KOPT-K1 (cell line): ENCODE measurements at regions not wholly inside any gene's neighbourhood (a gene's known extent, or its start where the extent isn't known, plus 50 kb on each side); places are given as distances from the start of the nearest gene placed in this dataset.

Experiments used
- H3K27ac ChIP-seq: fragments of 200-600 bp; sonication (generic); 2 replicates; pipeline ENCODE4 v1.5.1; 2016; ENCODE audit warnings: antibody characterized with exemption, mild to moderate bottlenecking, low read depth, low read length; ENCODE audit not compliant: poor library complexity, severe bottlenecking
- H3K36me3 ChIP-seq: fragments of 200-600 bp; sonication (generic); 2 replicates; pipeline ENCODE4 v1.5.1; 2017; ENCODE audit warnings: antibody characterized with exemption, mild to moderate bottlenecking, low read length, moderate library complexity; ENCODE audit not compliant: insufficient read depth
- H3K9me3 ChIP-seq: fragments of 200-600 bp; sonication (generic); 2 replicates; pipeline ENCODE4 v1.5.1; 2017; ENCODE audit warnings: antibody characterized with exemption, low read length, mild to moderate bottlenecking; ENCODE audit not compliant: insufficient read depth, poor library complexity, severe bottlenecking

DNA sequence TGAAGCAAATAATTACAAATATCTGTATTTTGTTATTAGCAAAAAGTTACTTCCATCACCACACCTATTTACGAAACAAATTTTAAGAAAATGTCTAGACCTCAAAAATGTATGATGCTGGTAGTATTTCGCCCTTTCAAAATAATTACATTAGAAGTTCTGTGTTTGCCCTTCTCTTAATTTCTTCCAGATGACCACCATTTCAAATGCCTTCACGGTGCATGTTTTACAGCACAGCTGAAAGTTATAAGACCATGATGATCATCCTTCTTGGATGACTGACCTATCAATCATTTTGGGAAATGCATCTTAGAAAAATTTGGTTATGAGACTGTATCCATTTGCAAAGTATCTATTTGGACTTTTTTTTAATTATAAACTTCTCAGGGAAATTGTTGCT, 390.8 kb downstream of the SLITRK6 start:
- H3K36me3 ChIP-seq = no peaks in the 10 kb centered on the region
- H3K27ac ChIP-seq = no peak overlapping the region
- H3K9me3 ChIP-seq = no peaks in the 10 kb centered on the region

DNA sequence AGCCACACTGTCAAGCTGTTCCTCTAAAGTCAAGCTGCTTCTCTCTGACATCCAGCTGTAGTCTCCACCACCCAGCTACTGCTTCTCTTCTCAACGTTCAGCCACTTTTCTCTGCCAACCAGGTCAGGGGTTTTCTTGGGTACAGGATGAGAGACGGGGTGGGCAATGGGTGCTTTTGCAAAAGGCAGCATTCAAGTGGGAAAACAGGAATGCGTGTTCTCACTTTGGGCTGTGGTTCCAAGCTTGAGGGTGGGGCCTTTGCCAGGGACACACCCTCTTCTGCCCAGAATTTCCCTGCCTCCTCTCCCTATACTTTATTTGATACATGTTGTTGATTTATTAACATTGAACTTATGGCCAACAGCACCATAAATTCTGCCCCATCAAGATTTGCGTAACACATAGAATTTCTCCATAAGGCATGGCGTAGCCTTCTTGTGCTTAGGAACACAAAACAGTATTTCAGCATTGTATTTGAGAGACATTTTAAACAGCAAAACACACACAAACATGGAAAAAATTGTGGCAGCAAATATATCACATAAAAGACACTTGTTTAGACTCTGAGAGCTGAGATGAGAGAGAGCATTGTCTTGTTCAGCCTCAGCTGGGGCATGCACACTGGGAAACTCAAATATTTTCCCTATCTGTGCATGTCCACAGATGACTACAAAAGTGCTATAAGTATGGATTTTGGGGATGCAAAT, 392.8 kb downstream of the SLITRK6 start:
- Histone ChIP-seq H3K36me3 (no peaks in the 10 kb centered on the region), H3K9me3 (no peaks in the 10 kb centered on the region), H3K27ac (no peak overlapping the region)

GRCh38 chr13:85405316-85405897, 393.8 kb downstream of the SLITRK6 start:
- H3K36me3 ChIP-seq = no peaks in the 10 kb centered on the region
- H3K9me3 ChIP-seq = no peaks in the 10 kb centered on the region
- H3K27ac ChIP-seq = no peak overlapping the region

DNA sequence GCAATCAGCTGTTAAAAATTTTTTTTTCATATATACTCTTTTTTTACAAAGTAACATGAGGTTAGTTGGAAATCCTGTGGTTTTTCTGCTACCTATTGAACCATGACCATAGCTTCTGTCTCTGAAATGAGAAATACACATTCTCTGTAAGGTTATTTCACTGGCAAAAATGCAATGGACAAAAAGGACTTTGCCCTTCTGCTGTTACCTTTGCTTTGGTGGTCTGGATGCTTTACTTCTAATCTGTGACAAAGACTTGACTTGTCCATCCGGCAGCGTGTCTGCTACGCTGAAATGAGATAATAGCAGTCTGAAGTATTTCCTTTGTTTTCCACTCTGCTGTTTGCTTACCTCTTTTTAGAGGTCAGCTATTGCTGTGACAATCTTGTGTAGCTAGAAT, 412.8 kb downstream of the SLITRK6 start:
- Histone ChIP-seq H3K27ac (no peak overlapping the region), H3K36me3 (no peaks in the 10 kb centered on the region), H3K9me3 (no peaks in the 10 kb centered on the region)

DNA sequence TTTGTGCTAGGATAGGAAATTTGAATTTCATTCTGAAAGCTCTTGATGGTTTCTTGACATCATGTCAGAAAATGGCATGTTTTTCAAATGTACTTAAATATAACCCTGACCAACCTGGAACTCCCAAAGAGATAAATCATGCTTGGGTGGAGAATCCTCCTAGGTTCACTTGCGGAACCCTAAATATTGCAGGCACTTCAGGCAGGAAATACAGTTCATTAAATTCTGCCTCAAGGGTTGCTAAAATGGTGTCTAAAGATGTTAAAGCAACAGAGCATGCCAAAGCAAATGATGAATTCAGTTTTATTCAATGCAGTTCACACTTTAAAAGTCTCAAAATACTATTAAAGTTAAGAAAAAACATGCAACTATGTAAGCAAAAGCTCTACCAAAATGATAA, 415.9 kb downstream of the SLITRK6 start:
- H3K36me3 ChIP-seq = no peaks in the 10 kb centered on the region
- no peaks in the 10 kb centered on the region for H3K9me3 ChIP-seq
- H3K27ac ChIP-seq = no peak overlapping the region

GRCh38 chr13:85381082-85381481, 418.1 kb downstream of the SLITRK6 start:
- Histone ChIP-seq H3K9me3 (no peaks in the 10 kb centered on the region), H3K36me3 (no peaks in the 10 kb centered on the region), H3K27ac (no peak overlapping the region)

DNA sequence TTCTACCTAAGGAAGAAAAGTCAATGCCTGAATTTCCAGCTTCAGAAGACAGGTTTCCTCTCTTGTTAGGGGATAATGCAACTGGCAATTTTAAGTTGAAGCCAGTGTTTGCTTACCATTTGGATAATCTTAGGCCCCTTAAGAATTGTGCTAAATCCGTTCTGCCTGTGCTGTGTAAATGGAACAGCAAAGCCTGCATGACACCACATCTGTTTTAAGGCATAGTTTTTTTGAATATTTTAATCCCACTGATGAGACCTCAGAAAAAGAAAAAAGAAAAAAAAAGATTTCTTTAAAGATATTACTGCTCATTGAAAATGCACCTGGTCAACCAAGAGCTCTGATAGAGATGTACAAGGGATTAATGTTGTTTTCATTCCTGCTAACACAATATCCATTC, 419.2 kb downstream of the SLITRK6 start:
- Histone ChIP-seq H3K9me3 (no peaks in the 10 kb centered on the region), H3K27ac (peak overlapping the region; percentile 10), H3K36me3 (no peaks in the 10 kb centered on the region)

DNA sequence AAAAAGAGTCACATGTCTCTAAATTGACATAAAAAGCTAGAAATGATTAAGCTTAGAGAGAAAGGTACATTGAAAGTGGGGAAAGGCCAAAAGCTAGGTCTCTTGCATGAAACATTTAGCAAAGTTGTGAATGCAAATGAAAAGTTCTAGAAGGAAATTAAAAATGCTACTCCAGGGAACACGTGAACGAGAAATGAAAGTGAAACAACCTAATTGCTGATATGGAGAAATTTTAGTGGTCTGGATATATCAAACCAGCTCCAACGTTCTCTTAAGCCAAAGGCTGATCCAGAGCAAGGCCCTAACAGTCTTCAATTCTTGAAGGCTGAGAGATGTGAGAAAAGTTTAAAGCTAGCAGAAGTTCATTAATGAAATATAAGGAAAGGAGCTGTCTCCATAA, 419.8 kb downstream of the SLITRK6 start:
- no peaks in the 10 kb centered on the region for H3K9me3 ChIP-seq
- peak overlapping the region; percentile 10 for H3K27ac ChIP-seq
- no peaks in the 10 kb centered on the region for H3K36me3 ChIP-seq

DNA sequence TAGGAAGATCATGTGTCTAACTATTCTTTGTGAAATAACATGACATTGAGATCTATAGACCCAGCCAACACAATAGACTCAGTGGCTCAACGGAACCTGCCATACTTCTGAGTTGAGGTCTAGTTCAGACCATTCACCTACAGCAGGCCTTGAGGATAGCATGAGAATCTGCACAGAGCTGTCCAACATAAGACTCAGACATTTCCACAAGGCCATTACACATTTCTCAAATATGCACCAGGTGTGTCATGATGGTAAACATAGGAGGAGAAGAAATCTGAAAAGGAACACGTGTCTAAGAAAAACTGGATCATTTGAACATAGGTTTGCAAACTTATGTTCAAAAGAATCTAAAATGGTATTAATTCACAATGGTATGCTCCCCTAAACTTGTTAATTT, 421.4 kb downstream of the SLITRK6 start:
- Histone ChIP-seq H3K27ac (no peak overlapping the region), H3K9me3 (no peaks in the 10 kb centered on the region), H3K36me3 (no peaks in the 10 kb centered on the region)

DNA sequence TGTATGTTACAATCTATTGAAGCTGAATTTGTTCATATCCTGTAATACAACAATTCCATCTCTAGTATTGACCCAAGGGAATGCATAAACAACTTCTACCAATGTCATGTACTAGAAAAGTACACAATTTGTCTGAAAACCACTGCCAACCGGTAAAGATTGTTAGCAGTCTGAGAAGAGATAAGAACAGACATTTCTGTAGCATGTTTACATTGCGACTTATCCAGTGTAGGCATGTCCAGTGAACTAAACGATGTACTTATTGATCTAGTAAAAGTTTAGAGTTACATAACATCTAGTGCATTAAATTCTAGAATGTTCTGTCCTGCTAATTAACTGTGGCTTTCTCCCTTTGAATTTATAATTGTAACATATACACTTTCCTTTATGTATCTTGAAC, 425.9 kb downstream of the SLITRK6 start:
- no peaks in the 10 kb centered on the region for H3K9me3 ChIP-seq
- no peaks in the 10 kb centered on the region for H3K36me3 ChIP-seq
- no peak overlapping the region for H3K27ac ChIP-seq

DNA sequence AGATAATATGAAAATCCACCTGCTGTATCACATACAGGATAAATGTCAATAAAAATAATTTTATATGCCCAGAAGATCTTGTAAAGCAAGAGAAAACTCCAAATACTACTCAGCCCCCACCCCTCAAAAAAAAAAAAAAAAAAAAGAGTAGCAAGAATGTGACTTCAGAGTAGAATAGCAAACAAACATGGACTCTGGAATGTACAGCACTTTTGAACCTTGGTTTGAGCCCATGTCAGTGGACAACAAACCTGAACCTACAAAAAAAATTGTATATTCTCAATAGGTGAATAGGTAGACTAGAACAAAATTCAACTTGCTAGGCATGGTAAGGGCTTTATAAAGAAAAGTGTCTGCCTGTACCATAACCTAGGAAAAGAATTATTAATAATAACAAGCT, 428.0 kb downstream of the SLITRK6 start:
- no peaks in the 10 kb centered on the region for H3K9me3 ChIP-seq
- no peaks in the 10 kb centered on the region for H3K36me3 ChIP-seq
- H3K27ac ChIP-seq = no peak overlapping the region

GRCh38 chr13:85368686-85369085, 430.5 kb downstream of the SLITRK6 start:
- no peaks in the 10 kb centered on the region for H3K36me3 ChIP-seq
- no peaks in the 10 kb centered on the region for H3K9me3 ChIP-seq
- H3K27ac ChIP-seq = no peak overlapping the region

- Histone ChIP-seq H3K27ac (no peak overlapping the region), H3K36me3 (no peaks in the 10 kb centered on the region), H3K9me3 (no peaks in the 10 kb centered on the region)
Observed at GRCh38 chr13:85367887-85368286, 431.3 kb downstream of the SLITRK6 start.

- H3K36me3 ChIP-seq = no peaks in the 10 kb centered on the region
- H3K9me3 ChIP-seq = no peaks in the 10 kb centered on the region
- H3K27ac ChIP-seq = no peak overlapping the region
Observed at GRCh38 chr13:85366759-85367417, 432.3 kb downstream of the SLITRK6 start.

DNA sequence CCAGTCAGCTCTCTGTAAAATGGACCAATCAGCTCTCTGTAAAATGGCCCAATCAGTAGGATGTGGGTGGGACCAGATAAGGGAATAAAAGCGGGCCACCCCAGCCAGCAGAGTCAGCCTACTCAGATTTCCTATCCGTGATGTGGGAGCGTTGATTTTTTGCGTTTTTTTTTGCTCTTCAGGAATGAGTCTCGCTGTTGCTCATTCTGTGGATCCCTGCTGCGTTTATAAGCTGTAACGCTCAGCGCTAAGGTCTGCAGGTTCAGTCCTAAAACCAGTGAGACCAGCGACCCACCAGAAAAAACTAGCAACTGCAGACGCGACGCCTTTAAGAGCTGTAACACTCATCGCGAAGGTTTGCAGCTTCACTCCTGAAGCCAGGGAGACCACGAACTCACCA, 435.7 kb downstream of the SLITRK6 start:
- no peaks in the 10 kb centered on the region for H3K9me3 ChIP-seq
- H3K27ac ChIP-seq = no peak overlapping the region
- H3K36me3 ChIP-seq = no peaks in the 10 kb centered on the region

GRCh38 chr13:85362980-85363379, 436.2 kb downstream of the SLITRK6 start:
- no peak overlapping the region for H3K27ac ChIP-seq
- H3K36me3 ChIP-seq = no peaks in the 10 kb centered on the region
- no peaks in the 10 kb centered on the region for H3K9me3 ChIP-seq
